Activated CD8-positive, alpha-beta memory T cell treated with anti-CD3 and anti-CD28 coated beads, Interleukin-2, amount 10 ng/mL, durations not matched to agents 7 days and 5 days (primary cell): ENCODE measurements at regions not wholly inside any gene's neighbourhood (a gene's known extent, or its start where the extent isn't known, plus 50 kb on each side); places are given as distances from the start of the nearest gene placed in this dataset.

Source experiments
- ATAC-seq: fragments of 150-1000 bp; cut with Tn5 transposase; one replicate; pipeline ENCODE4 v1.10.0; 2021; ENCODE audit warnings: moderate library complexity
- CTCF ChIA-PET: fragments of 350-600 bp; sonication (Branson Sonifier 250); formaldehyde crosslinking; loops from one replicate; lab custom pipeline; 2021; ENCODE audit warnings: antibody characterized with exemption; lab: Charles Lee
- DNase-seq: peaks from one replicate; pipeline ENCODE4 v3.0.0-alpha.2; 2020
- H3K27ac Mint-ChIP-seq: one replicate; pipeline ENCODE4 v1.8.0; 2021; ENCODE audit warnings: mild to moderate bottlenecking, mixed read lengths
- H3K27me3 Mint-ChIP-seq: one replicate; pipeline ENCODE4 v1.8.0; 2021; ENCODE audit warnings: mixed read lengths
- H3K36me3 Mint-ChIP-seq: one replicate; pipeline ENCODE4 v1.8.0; 2021; ENCODE audit warnings: mild to moderate bottlenecking, mixed read lengths
- H3K4me1 Mint-ChIP-seq: one replicate; pipeline ENCODE4 v1.8.0; 2021; ENCODE audit warnings: mixed read lengths
- H3K4me3 Mint-ChIP-seq: one replicate; pipeline ENCODE4 v1.8.0; 2021; ENCODE audit warnings: mild to moderate bottlenecking, moderate library complexity, mixed read lengths
- H3K9me3 Mint-ChIP-seq: one replicate; pipeline ENCODE4 v1.8.0; 2022; ENCODE audit warnings: low read depth, mixed read lengths

- ATAC-seq (no peak), DNase-seq (no peak)
- Mint-ChIP-seq H3K4me1 (no peaks in the 10 kb centered on the region), H3K4me3 (no peak overlapping the region), H3K27ac (no peak overlapping the region), H3K27me3 (no peaks in the 10 kb centered on the region), H3K36me3 (no peaks in the 10 kb centered on the region), H3K9me3 (no peaks in the 10 kb centered on the region)
- CTCF ChIA-PET: no interaction called here
These were observed 285.1 kb downstream of the SPRY2 start for GRCh38 chr13:80055847-80056246.

GRCh38 chr13:80054806-80055205 lies 286.1 kb downstream of the SPRY2 start:
- CTCF ChIA-PET: no interaction called here
- H3K4me1 Mint-ChIP-seq: no peaks in the 10 kb centered on the region
- no peaks in the 10 kb centered on the region for H3K27me3 Mint-ChIP-seq
- H3K9me3 Mint-ChIP-seq: no peaks in the 10 kb centered on the region
- H3K36me3 Mint-ChIP-seq: no peaks in the 10 kb centered on the region
- no peak for ATAC-seq
- H3K4me3 Mint-ChIP-seq: no peak overlapping the region
- DNase-seq: no peak
- no peak overlapping the region for H3K27ac Mint-ChIP-seq

GRCh38 chr13:80052286-80052685 lies 288.6 kb downstream of the SPRY2 start:
- no peaks in the 10 kb centered on the region for H3K36me3 Mint-ChIP-seq
- no peak overlapping the region for H3K4me3 Mint-ChIP-seq
- peaks cover 5% of the 10 kb centered on the region for H3K4me1 Mint-ChIP-seq
- no peak for ATAC-seq
- H3K27ac Mint-ChIP-seq: no peak overlapping the region
- H3K9me3 Mint-ChIP-seq: no peaks in the 10 kb centered on the region
- CTCF ChIA-PET: no interaction called here
- no peak for DNase-seq
- H3K27me3 Mint-ChIP-seq: no peaks in the 10 kb centered on the region

- Mint-ChIP-seq H3K36me3 (no peaks in the 10 kb centered on the region), H3K27ac (no peak overlapping the region), H3K27me3 (no peaks in the 10 kb centered on the region), H3K9me3 (no peaks in the 10 kb centered on the region), H3K4me1 (peaks cover 5% of the 10 kb centered on the region), H3K4me3 (no peak overlapping the region)
- no peak for DNase-seq
- no peak for ATAC-seq
- CTCF ChIA-PET: no interaction called here
These were observed 290.7 kb downstream of the SPRY2 start for GRCh38 chr13:80050252-80050651.

GRCh38 chr13:80048802-80049201 lies 292.1 kb downstream of the SPRY2 start:
- ATAC-seq (peak; percentile 70), DNase-seq (peak; percentile 65)
- Mint-ChIP-seq H3K27me3 (no peaks in the 10 kb centered on the region), H3K27ac (no peak overlapping the region), H3K36me3 (no peaks in the 10 kb centered on the region), H3K9me3 (no peaks in the 10 kb centered on the region), H3K4me1 (peaks cover 5% of the 10 kb centered on the region), H3K4me3 (no peak overlapping the region)
- CTCF ChIA-PET: no interaction called here

GRCh38 chr13:80048030-80048429 lies 292.9 kb downstream of the SPRY2 start:
- CTCF ChIA-PET: no interaction called here
- Mint-ChIP-seq H3K27ac (no peak overlapping the region), H3K4me3 (no peak overlapping the region), H3K9me3 (no peaks in the 10 kb centered on the region), H3K36me3 (no peaks in the 10 kb centered on the region), H3K4me1 (peaks cover 5% of the 10 kb centered on the region), H3K27me3 (no peaks in the 10 kb centered on the region)
- ATAC-seq: no peak
- DNase-seq: no peak

- DNase-seq (no peak), ATAC-seq (no peak)
- CTCF ChIA-PET: no interaction called here
- H3K9me3 Mint-ChIP-seq: no peaks in the 10 kb centered on the region
- H3K4me1 Mint-ChIP-seq: peaks cover 5% of the 10 kb centered on the region
- H3K36me3 Mint-ChIP-seq: no peaks in the 10 kb centered on the region
- no peak overlapping the region for H3K4me3 Mint-ChIP-seq
- no peak overlapping the region for H3K27ac Mint-ChIP-seq
- no peaks in the 10 kb centered on the region for H3K27me3 Mint-ChIP-seq
These were observed 293.5 kb downstream of the SPRY2 start for GRCh38 chr13:80047406-80047805.

GRCh38 chr13:80040981-80041317 lies 300.0 kb downstream of the SPRY2 start:
- no peak overlapping the region for H3K4me3 Mint-ChIP-seq
- ATAC-seq (no peak), DNase-seq (no peak)
- no peaks in the 10 kb centered on the region for H3K36me3 Mint-ChIP-seq
- no peaks in the 10 kb centered on the region for H3K27me3 Mint-ChIP-seq
- no peak overlapping the region for H3K27ac Mint-ChIP-seq
- no peaks in the 10 kb centered on the region for H3K9me3 Mint-ChIP-seq
- CTCF ChIA-PET: no interaction called here
- H3K4me1 Mint-ChIP-seq: no peaks in the 10 kb centered on the region

GRCh38 chr13:80040196-80040980 lies 300.5 kb downstream of the SPRY2 start:
- no peak overlapping the region for H3K4me3 Mint-ChIP-seq
- no peaks in the 10 kb centered on the region for H3K36me3 Mint-ChIP-seq
- CTCF ChIA-PET: no interaction called here
- DNase-seq (no peak), ATAC-seq (no peak)
- no peaks in the 10 kb centered on the region for H3K27me3 Mint-ChIP-seq
- H3K9me3 Mint-ChIP-seq: no peaks in the 10 kb centered on the region
- no peak overlapping the region for H3K27ac Mint-ChIP-seq
- H3K4me1 Mint-ChIP-seq: no peaks in the 10 kb centered on the region

GRCh38 chr13:80039000-80039399 lies 301.9 kb downstream of the SPRY2 start:
- H3K9me3 Mint-ChIP-seq: no peaks in the 10 kb centered on the region
- H3K27ac Mint-ChIP-seq: no peak overlapping the region
- no peaks in the 10 kb centered on the region for H3K4me1 Mint-ChIP-seq
- no peak for DNase-seq
- H3K36me3 Mint-ChIP-seq: no peaks in the 10 kb centered on the region
- H3K4me3 Mint-ChIP-seq: no peak overlapping the region
- ATAC-seq: no peak
- H3K27me3 Mint-ChIP-seq: no peaks in the 10 kb centered on the region
- CTCF ChIA-PET: no interaction called here

GRCh38 chr13:80038371-80038770 lies 302.6 kb downstream of the SPRY2 start:
- ATAC-seq (no peak), DNase-seq (no peak)
- CTCF ChIA-PET: no interaction called here
- no peak overlapping the region for H3K27ac Mint-ChIP-seq
- no peaks in the 10 kb centered on the region for H3K9me3 Mint-ChIP-seq
- no peak overlapping the region for H3K4me3 Mint-ChIP-seq
- no peaks in the 10 kb centered on the region for H3K4me1 Mint-ChIP-seq
- no peaks in the 10 kb centered on the region for H3K36me3 Mint-ChIP-seq
- no peaks in the 10 kb centered on the region for H3K27me3 Mint-ChIP-seq

GRCh38 chr13:80037505-80037888 lies 303.4 kb downstream of the SPRY2 start:
- Mint-ChIP-seq H3K4me3 (no peak overlapping the region), H3K4me1 (no peaks in the 10 kb centered on the region), H3K9me3 (no peaks in the 10 kb centered on the region), H3K36me3 (no peaks in the 10 kb centered on the region), H3K27ac (no peak overlapping the region), H3K27me3 (no peaks in the 10 kb centered on the region)
- ATAC-seq (no peak), DNase-seq (no peak)
- CTCF ChIA-PET: no interaction called here

GRCh38 chr13:80036845-80037504 lies 304.0 kb downstream of the SPRY2 start:
- Mint-ChIP-seq H3K27me3 (no peaks in the 10 kb centered on the region), H3K4me1 (no peaks in the 10 kb centered on the region), H3K9me3 (no peaks in the 10 kb centered on the region), H3K27ac (no peak overlapping the region), H3K36me3 (no peaks in the 10 kb centered on the region), H3K4me3 (no peak overlapping the region)
- DNase-seq (no peak), ATAC-seq (no peak)
- CTCF ChIA-PET: no interaction called here

GRCh38 chr13:80035096-80035495 lies 305.8 kb downstream of the SPRY2 start:
- no peaks in the 10 kb centered on the region for H3K27me3 Mint-ChIP-seq
- H3K4me3 Mint-ChIP-seq: no peak overlapping the region
- H3K36me3 Mint-ChIP-seq: no peaks in the 10 kb centered on the region
- H3K4me1 Mint-ChIP-seq: no peaks in the 10 kb centered on the region
- ATAC-seq (no peak), DNase-seq (no peak)
- no peaks in the 10 kb centered on the region for H3K9me3 Mint-ChIP-seq
- no peak overlapping the region for H3K27ac Mint-ChIP-seq
- CTCF ChIA-PET: no interaction called here
